ENCODE measurements at regions not wholly inside any gene's neighbourhood (a gene's known extent, or its start where the extent isn't known, plus 50 kb on each side); places are given as distances from the start of the nearest gene placed in this dataset.

DNA sequence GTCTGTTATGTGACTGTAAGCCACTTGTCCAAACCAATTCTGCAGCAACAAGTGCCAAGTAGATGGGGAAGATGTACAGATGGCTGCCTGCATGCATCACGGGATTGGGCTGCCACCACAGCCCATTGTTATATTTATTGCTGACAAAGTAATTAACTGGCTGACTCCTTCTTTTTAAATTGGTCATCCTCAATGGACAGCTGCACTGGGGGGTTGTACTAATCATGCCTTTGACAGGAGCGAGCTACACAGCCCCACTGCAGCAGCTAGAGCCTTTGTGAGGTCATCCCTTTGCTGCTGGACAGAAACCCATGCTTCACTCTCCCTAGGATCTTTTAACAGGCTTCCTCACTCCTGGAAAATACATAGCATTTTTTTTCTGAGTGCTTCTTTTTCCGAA, 146.7 kb upstream of the CXXC4 start:
- DNase-seq = no peak
- peaks cover 24% of the 10 kb centered on the region for H3K27me3 ChIP-seq (ENCODE audit: low read length)
- no peak overlapping the region for H3K9ac ChIP-seq (ENCODE audit: low read length)
- ChIA-PET CTCF (no interaction called here), POLR2A (ENCODE audit: unreplicated experiment) (no interaction called here)
- intact Hi-C loops (cut with micrococcal nuclease) = no loop called here
- no peaks in the 10 kb centered on the region for H3F3A ChIP-seq (ENCODE audit: low read length, unreplicated experiment)
- H3K36me3 ChIP-seq (ENCODE audit: low read depth, low read length) = no peaks in the 10 kb centered on the region
- TF ChIP-seq, protein P1, sequence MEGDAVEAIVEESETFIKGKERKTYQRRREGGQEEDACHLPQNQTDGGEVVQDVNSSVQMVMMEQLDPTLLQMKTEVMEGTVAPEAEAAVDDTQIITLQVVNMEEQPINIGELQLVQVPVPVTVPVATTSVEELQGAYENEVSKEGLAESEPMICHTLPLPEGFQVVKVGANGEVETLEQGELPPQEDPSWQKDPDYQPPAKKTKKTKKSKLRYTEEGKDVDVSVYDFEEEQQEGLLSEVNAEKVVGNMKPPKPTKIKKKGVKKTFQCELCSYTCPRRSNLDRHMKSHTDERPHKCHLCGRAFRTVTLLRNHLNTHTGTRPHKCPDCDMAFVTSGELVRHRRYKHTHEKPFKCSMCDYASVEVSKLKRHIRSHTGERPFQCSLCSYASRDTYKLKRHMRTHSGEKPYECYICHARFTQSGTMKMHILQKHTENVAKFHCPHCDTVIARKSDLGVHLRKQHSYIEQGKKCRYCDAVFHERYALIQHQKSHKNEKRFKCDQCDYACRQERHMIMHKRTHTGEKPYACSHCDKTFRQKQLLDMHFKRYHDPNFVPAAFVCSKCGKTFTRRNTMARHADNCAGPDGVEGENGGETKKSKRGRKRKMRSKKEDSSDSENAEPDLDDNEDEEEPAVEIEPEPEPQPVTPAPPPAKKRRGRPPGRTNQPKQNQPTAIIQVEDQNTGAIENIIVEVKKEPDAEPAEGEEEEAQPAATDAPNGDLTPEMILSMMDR (conservative IDR thresholded peaks at IDR 0.05; ENCODE audit: low read depth, low read length) = no peak
- TF ChIP-seq EZH2 (IDR thresholded peaks at IDR 0.05; ENCODE audit: low read length, unreplicated experiment) (no peak), EZH2phosphoT487 (IDR thresholded peaks at IDR 0.05; ENCODE audit: borderline replicate concordance, low read length) (no peak)
- BruUV-seq (replicated peaks) = no TSS peak
- H3K9me3 ChIP-seq (ENCODE audit: low read length) = no peaks in the 10 kb centered on the region
- no peak overlapping the region for H3K4me2 ChIP-seq (ENCODE audit: low read length)
- no peaks in the 10 kb centered on the region for H4K20me1 ChIP-seq (ENCODE audit: low read length)
- H3K79me2 ChIP-seq (ENCODE audit: low read length) = no peaks in the 10 kb centered on the region
- H3K4me1 ChIP-seq (ENCODE audit: insufficient read depth, low read length) = no peaks in the 10 kb centered on the region
- no peak overlapping the region for H3K27ac ChIP-seq (ENCODE audit: low read length)
- H2AFZ ChIP-seq (ENCODE audit: low read length) = no peak overlapping the region
- H3K9me2 ChIP-seq (replicated peaks; ENCODE audit: low read length) = no peaks in the 10 kb centered on the region
- no peak overlapping the region for H3K4me3 ChIP-seq (ENCODE audit: low read length)
- ATAC-seq = no peak

DNA sequence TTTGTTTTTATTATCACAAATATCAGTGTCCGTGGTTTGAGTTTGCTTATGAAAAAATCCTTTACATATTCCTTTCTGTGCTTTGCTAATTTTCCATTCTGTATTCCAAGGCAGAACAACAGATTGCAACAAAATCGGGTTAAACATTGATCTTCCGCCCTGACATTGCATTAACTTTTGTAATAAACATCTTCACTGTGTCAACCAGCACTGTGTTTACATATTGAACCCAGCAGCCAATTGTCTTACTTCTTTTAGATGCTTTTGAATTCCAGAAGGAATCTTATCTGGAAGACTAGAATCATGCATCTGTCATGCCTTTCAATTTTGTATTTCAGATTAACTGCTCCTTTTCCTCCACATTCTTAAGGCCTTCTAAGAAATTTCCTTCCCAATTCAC, 147.8 kb upstream of the CXXC4 start:
- Histone ChIP-seq H3K27ac (ENCODE audit: low read length) (no peak overlapping the region), H3F3A (ENCODE audit: low read length, unreplicated experiment) (no peaks in the 10 kb centered on the region), H3K9ac (ENCODE audit: low read length) (no peak overlapping the region), H3K27me3 (ENCODE audit: low read length) (peaks cover 24% of the 10 kb centered on the region), H3K9me2 (replicated peaks; ENCODE audit: low read length) (no peaks in the 10 kb centered on the region), H3K4me3 (ENCODE audit: low read length) (no peak overlapping the region), H3K9me3 (ENCODE audit: low read length) (no peaks in the 10 kb centered on the region), H3K36me3 (ENCODE audit: low read depth, low read length) (no peaks in the 10 kb centered on the region), H4K20me1 (ENCODE audit: low read length) (no peaks in the 10 kb centered on the region), H3K4me2 (ENCODE audit: low read length) (no peak overlapping the region), H3K4me1 (ENCODE audit: insufficient read depth, low read length) (no peaks in the 10 kb centered on the region), H2AFZ (ENCODE audit: low read length) (no peak overlapping the region), H3K79me2 (ENCODE audit: low read length) (no peaks in the 10 kb centered on the region)
- DNase-seq (no peak), ATAC-seq (no peak)
- BruUV-seq (replicated peaks) = no TSS peak
- intact Hi-C loops (cut with micrococcal nuclease) = no loop called here
- ChIA-PET POLR2A (ENCODE audit: unreplicated experiment) (no interaction called here), CTCF (no interaction called here)
- TF ChIP-seq, protein P1 (conservative IDR thresholded peaks at IDR 0.05; ENCODE audit: low read depth, low read length) = no peak
- TF ChIP-seq EZH2 (IDR thresholded peaks at IDR 0.05; ENCODE audit: low read length, unreplicated experiment) (no peak), EZH2phosphoT487 (IDR thresholded peaks at IDR 0.05; ENCODE audit: borderline replicate concordance, low read length) (no peak)

DNA sequence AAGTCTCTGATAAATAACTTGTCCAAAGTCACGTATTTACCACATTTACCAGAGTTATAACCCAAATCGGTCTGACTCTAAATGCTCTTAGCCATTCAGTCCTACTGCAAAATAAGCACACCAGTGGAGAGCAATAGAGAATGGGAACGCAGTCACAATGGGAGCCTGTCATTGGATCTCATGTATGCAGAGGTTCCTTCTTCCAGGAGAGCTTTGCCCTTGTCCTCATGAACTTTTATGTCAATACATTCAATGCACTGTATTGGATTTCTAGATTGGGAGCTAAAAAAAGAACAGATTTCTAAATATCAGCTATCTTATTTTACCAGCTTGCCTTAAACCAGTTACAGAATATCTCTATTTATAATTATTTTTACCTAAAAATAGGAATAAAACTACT, 149.1 kb upstream of the CXXC4 start:
- H2AFZ ChIP-seq (ENCODE audit: low read length) = no peak overlapping the region
- peaks cover 24% of the 10 kb centered on the region for H3K27me3 ChIP-seq (ENCODE audit: low read length)
- H3K27ac ChIP-seq (ENCODE audit: low read length) = no peak overlapping the region
- DNase-seq = no peak
- H3K9ac ChIP-seq (ENCODE audit: low read length) = no peak overlapping the region
- no peak overlapping the region for H3K4me2 ChIP-seq (ENCODE audit: low read length)
- no peaks in the 10 kb centered on the region for H3K9me2 ChIP-seq (replicated peaks; ENCODE audit: low read length)
- BruUV-seq (replicated peaks) = no TSS peak
- H3K79me2 ChIP-seq (ENCODE audit: low read length) = no peaks in the 10 kb centered on the region
- ChIA-PET CTCF (no interaction called here), POLR2A (ENCODE audit: unreplicated experiment) (no interaction called here)
- ATAC-seq = no peak
- TF ChIP-seq EZH2phosphoT487 (IDR thresholded peaks at IDR 0.05; ENCODE audit: borderline replicate concordance, low read length) (no peak), EZH2 (IDR thresholded peaks at IDR 0.05; ENCODE audit: low read length, unreplicated experiment) (no peak)
- TF ChIP-seq, protein P1 (conservative IDR thresholded peaks at IDR 0.05; ENCODE audit: low read depth, low read length) = no peak
- H4K20me1 ChIP-seq (ENCODE audit: low read length) = no peaks in the 10 kb centered on the region
- intact Hi-C loops (cut with micrococcal nuclease) = no loop called here
- H3K4me1 ChIP-seq (ENCODE audit: insufficient read depth, low read length) = no peaks in the 10 kb centered on the region
- H3F3A ChIP-seq (ENCODE audit: low read length, unreplicated experiment) = no peaks in the 10 kb centered on the region
- no peaks in the 10 kb centered on the region for H3K9me3 ChIP-seq (ENCODE audit: low read length)
- no peak overlapping the region for H3K4me3 ChIP-seq (ENCODE audit: low read length)
- H3K36me3 ChIP-seq (ENCODE audit: low read depth, low read length) = no peaks in the 10 kb centered on the region

Data from PC-3 (cell line).